Natural killer cell treated with Interleukin-12 subunit alpha and Interleukin-12 subunit beta and Interleukin-15 and Interleukin-18, amount 100 ng/mL, for 72 hours (primary cell): ENCODE measurements at regions not wholly inside any gene's neighbourhood (a gene's known extent, or its start where the extent isn't known, plus 50 kb on each side); places are given as distances from the start of the nearest gene placed in this dataset.

Source experiments
- ATAC-seq, 2 donors: fragments of 150-1000 bp; cut with Tn5 transposase in 1 of 2; sonication (Bioruptor Pico), chemical (Tn5 transposase) in 1 of 2; 2 replicates each; pipeline ENCODE4 v1.10.0; 2021
- DNase-seq: peaks from one replicate; pipeline ENCODE4 v3.0.0; 2022; ENCODE audit warnings: low spot score
- H3K27ac Mint-ChIP-seq, 2 donors: 1 replicate in 1 of 2; 2 replicates in 1 of 2; pipeline ENCODE4 v1.8.0; 2022; ENCODE audit warnings: mixed read lengths in 2 of 2, mild to moderate bottlenecking in 1 of 2, moderate library complexity in 1 of 2
- H3K27me3 Mint-ChIP-seq, 2 donors: 1 replicate in 1 of 2; 2 replicates in 1 of 2; pipeline ENCODE4 v1.8.0; 2022; ENCODE audit warnings: mixed read lengths in 2 of 2
- H3K36me3 Mint-ChIP-seq: one replicate; pipeline ENCODE4 v1.8.0; 2022; ENCODE audit warnings: mixed read lengths
- H3K4me1 Mint-ChIP-seq, 2 donors: 1 replicate in 1 of 2; 2 replicates in 1 of 2; pipeline ENCODE4 v1.8.0; 2022; ENCODE audit warnings: low read depth in 2 of 2, mixed read lengths in 2 of 2, mild to moderate bottlenecking in 1 of 2
- H3K4me3 Mint-ChIP-seq: one replicate; pipeline ENCODE4 v1.8.0; 2022; ENCODE audit warnings: mixed read lengths
- H3K9me3 Mint-ChIP-seq: 2 replicates; pipeline ENCODE4 v1.8.0; 2022; ENCODE audit warnings: mixed read lengths

DNA sequence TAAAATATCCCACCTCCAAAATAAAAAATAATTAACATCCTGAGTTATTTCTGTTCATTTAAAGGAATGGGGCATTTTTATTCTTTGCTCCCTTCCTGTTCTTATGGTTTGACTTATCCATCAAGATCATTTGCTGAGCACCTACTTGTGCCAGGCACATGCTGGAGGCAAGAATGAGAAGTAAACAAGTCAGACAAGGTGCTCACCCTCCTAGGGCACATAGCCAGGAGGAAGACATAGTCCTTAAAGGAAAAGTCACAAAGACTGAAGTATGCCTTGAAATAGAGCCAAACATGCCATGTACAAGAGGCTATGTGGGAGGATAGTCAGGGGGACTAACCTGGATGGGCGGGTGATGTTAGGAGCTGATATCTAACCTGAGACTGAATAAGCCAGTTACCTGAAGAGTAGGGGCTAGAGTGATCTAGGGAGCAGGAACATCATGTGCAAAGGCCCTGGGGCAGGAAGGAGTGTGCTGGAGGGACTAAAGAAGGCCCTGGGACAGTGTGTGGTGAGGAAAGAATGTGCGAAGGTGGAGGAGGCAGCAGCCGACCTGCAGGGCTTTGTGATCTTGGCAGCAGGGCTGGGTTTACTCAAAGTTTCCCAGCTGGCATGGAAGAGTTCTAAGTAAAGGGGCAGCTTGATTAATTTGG, 233.5 kb downstream of the MATN1 start:
- no peak overlapping the region for H3K4me3 Mint-ChIP-seq
- no peaks in the 10 kb centered on the region for H3K4me1 Mint-ChIP-seq
- no peak overlapping the region for H3K27ac Mint-ChIP-seq
- DNase-seq, result no peak
- H3K36me3 Mint-ChIP-seq, result peaks cover 6% of the 10 kb centered on the region
- no peak for ATAC-seq
- no peaks in the 10 kb centered on the region for H3K9me3 Mint-ChIP-seq
- peaks cover 2 to 7% of the 10 kb centered on the region in 2 donors for H3K27me3 Mint-ChIP-seq

DNA sequence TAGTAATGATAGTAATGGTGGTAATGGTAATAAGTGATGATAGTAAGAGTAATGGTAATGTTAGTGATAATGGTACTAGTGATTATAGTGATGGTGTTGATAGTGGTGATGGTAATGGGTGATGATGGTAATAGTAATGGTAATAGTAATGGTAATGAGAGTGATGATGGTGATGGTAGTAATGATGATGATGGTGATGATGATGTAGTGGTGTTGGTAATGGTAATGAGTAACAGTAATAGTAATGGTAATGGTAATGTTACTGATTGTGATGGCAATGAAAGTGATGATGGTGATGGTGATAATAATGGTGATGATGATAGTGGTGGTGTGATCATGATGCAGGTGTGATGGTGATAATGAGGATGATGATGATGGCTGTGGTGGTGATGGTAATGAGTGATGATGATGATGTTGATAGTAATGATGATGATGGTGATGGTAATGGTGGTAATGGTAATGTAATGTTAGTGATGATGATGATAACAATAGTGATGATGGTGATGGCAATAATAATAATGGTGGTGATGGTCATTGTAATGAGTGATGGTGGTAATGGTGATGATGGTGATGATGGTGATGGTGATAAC, 235.0 kb downstream of the MATN1 start:
- H3K4me1 Mint-ChIP-seq, result no peaks in the 10 kb centered on the region
- no peak overlapping the region for H3K27ac Mint-ChIP-seq
- no peaks in the 10 kb centered on the region for H3K36me3 Mint-ChIP-seq
- no peaks in the 10 kb centered on the region for H3K27me3 Mint-ChIP-seq
- no peak for ATAC-seq
- H3K9me3 Mint-ChIP-seq, result no peaks in the 10 kb centered on the region
- H3K4me3 Mint-ChIP-seq, result no peak overlapping the region
- DNase-seq, result no peak

- no peak overlapping the region for H3K4me3 Mint-ChIP-seq
- no peaks in the 10 kb centered on the region for H3K9me3 Mint-ChIP-seq
- no peaks in the 10 kb centered on the region for H3K4me1 Mint-ChIP-seq
- no peak overlapping the region for H3K27ac Mint-ChIP-seq
- H3K27me3 Mint-ChIP-seq, result peaks cover 0 to under 1% of the 10 kb centered on the region in 2 donors
- ATAC-seq (no peak), DNase-seq (no peak)
- H3K36me3 Mint-ChIP-seq, result peaks cover 1% of the 10 kb centered on the region
Observed at GRCh38 chr1:30487042-30487441, 236.3 kb downstream of the MATN1 start.

DNA sequence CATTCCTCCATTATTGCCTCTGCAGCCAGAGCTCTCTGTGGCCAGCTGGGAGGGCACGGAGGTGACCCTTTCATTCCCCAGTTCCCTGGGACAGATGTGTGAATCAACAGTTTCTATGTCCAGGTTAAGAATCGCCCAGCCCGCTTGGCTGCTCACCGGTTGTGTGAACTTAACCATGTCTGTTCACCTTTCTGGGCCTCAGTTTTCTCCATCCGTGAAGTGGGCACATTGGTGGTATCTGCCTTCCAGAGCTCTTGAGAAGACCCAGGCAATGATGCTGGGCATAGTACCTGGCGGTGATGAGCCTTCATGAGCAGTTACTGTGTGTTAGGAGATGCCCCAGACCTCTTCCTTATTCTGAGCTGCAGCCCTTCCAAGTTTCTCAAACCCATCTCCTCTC, 238.3 kb downstream of the MATN1 start:
- H3K4me3 Mint-ChIP-seq, result no peak overlapping the region

GRCh38 chr1:30484668-30485067, 238.7 kb downstream of the MATN1 start:
- H3K36me3 Mint-ChIP-seq, result peaks cover 14% of the 10 kb centered on the region
- peaks cover 0 to 4% of the 10 kb centered on the region in 2 donors for H3K27me3 Mint-ChIP-seq
- H3K4me1 Mint-ChIP-seq, result no peaks in the 10 kb centered on the region

More for the DNA sequence above, 238.3 kb downstream of the MATN1 start:
- H3K27me3 Mint-ChIP-seq, result peaks cover 0 to 4% of the 10 kb centered on the region in 2 donors
- DNase-seq, result no peak
- H3K9me3 Mint-ChIP-seq, result peaks cover 8% of the 10 kb centered on the region
- H3K36me3 Mint-ChIP-seq, result peaks cover 14% of the 10 kb centered on the region
- H3K4me1 Mint-ChIP-seq, result no peaks in the 10 kb centered on the region
- ATAC-seq, result no peak
- H3K27ac Mint-ChIP-seq, result no peak overlapping the region

DNA sequence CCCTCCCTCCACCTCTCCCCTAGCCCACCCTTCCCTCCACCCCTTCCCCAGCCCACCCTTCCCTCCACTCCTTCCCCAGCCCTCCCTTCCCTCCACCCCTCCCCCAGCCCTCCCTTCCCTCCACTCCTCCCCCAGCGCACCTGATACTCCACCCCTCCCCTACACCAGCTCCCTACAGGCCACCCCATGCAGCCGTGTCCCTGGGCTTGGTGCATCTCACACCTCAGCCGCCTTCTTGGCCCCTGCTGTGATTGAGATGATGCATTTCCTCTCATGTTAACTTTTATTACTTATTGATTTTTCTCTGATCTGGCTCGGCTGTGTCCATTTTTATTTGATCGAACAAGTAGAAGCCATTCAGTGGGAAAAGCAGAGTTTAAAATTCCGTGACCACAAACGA, 243.8 kb downstream of the MATN1 start:
- H3K36me3 Mint-ChIP-seq, result peaks cover 14% of the 10 kb centered on the region
- no peaks in the 10 kb centered on the region for H3K4me1 Mint-ChIP-seq
- H3K27ac Mint-ChIP-seq, result no peak overlapping the region
- peaks cover 4 to 7% of the 10 kb centered on the region in 2 donors for H3K27me3 Mint-ChIP-seq
- H3K4me3 Mint-ChIP-seq, result no peak overlapping the region
- no peak for ATAC-seq
- peaks cover 8% of the 10 kb centered on the region for H3K9me3 Mint-ChIP-seq
- no peak for DNase-seq

More at GRCh38 chr1:30484668-30485067, 238.7 kb downstream of the MATN1 start:
- no peak overlapping the region for H3K4me3 Mint-ChIP-seq
- ATAC-seq (no peak), DNase-seq (no peak)
- no peak overlapping the region for H3K27ac Mint-ChIP-seq
- peaks cover 8% of the 10 kb centered on the region for H3K9me3 Mint-ChIP-seq

- Mint-ChIP-seq H3K4me1 (no peaks in the 10 kb centered on the region), H3K27ac (no peak overlapping the region), H3K4me3 (no peak overlapping the region), H3K36me3 (peaks cover 14% of the 10 kb centered on the region), H3K27me3 (peaks cover 4 to 7% of the 10 kb centered on the region in 2 donors), H3K9me3 (peaks cover 8% of the 10 kb centered on the region)
- ATAC-seq (no peak), DNase-seq (no peak)
Observed at GRCh38 chr1:30478799-30479563, 244.4 kb downstream of the MATN1 start.

- ATAC-seq (no peak), DNase-seq (no peak)
- Mint-ChIP-seq H3K36me3 (peaks cover 14% of the 10 kb centered on the region), H3K4me3 (no peak overlapping the region), H3K4me1 (no peaks in the 10 kb centered on the region), H3K9me3 (peaks cover 8% of the 10 kb centered on the region), H3K27me3 (peaks cover 4 to 10% of the 10 kb centered on the region in 2 donors), H3K27ac (no peak overlapping the region)
Observed at GRCh38 chr1:30478283-30478682, 245.1 kb downstream of the MATN1 start.

- H3K27ac Mint-ChIP-seq, result no peak overlapping the region
- DNase-seq (no peak), ATAC-seq (no peak)
- H3K4me3 Mint-ChIP-seq, result no peak overlapping the region
- H3K36me3 Mint-ChIP-seq, result peaks cover 14% of the 10 kb centered on the region
- peaks cover 8% of the 10 kb centered on the region for H3K9me3 Mint-ChIP-seq
- peaks cover 4 to 15% of the 10 kb centered on the region in 2 donors for H3K27me3 Mint-ChIP-seq
- H3K4me1 Mint-ChIP-seq, result no peaks in the 10 kb centered on the region
Observed at GRCh38 chr1:30477588-30477987, 245.8 kb downstream of the MATN1 start.

GRCh38 chr1:30476911-30477459, 246.4 kb downstream of the MATN1 start:
- Mint-ChIP-seq H3K27me3 (peaks cover 3 to 15% of the 10 kb centered on the region in 2 donors), H3K4me1 (no peaks in the 10 kb centered on the region), H3K9me3 (peaks cover 8% of the 10 kb centered on the region), H3K36me3 (peaks cover 13% of the 10 kb centered on the region), H3K27ac (no peak overlapping the region), H3K4me3 (no peak overlapping the region)
- no peak for ATAC-seq
- DNase-seq, result no peak

DNA sequence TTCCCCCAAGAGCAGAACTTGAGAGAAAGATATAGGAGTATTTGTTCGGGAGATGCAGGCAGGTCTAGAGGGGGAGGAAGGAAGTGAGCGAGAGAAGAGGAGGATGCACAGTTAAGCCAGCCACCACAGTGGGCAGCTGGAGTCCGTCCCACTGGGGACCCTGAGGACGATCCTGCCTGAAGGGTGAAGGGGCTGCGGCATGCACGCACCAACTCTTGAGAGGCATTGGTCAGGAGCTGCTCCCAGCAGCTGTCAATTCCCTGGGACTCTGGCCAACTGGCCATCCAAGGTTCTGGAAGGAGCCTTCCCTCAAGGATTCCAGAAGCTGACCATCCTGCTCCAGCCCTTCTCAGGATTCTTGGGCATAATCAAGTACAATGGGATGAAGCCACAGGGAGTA, 246.9 kb downstream of the MATN1 start:
- ATAC-seq (no peak), DNase-seq (no peak)
- no peak overlapping the region for H3K4me3 Mint-ChIP-seq
- peaks cover 4% of the 10 kb centered on the region for H3K9me3 Mint-ChIP-seq
- no peaks in the 10 kb centered on the region for H3K4me1 Mint-ChIP-seq
- H3K27ac Mint-ChIP-seq, result no peak overlapping the region
- peaks cover 7% of the 10 kb centered on the region for H3K36me3 Mint-ChIP-seq
- peaks cover 0 to 15% of the 10 kb centered on the region in 2 donors for H3K27me3 Mint-ChIP-seq

DNA sequence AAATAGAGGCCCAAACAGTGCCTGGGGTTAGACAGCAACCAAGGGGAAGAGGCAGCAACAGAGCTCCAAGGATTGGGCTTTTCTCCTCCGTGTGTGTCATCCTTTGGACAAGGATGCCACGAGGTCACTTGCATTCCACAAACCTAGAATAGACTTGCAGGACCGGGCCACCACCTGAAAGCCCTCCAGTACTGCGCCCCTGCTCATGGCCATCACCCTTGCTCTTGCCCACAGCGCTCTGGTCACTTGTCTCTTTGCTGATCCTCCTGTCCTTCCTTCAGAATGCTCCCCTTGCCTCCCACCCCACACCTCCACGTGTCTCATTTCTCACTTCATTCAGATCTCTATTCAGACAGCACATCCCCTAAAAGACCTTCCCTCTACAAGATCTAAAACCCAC, 247.4 kb downstream of the MATN1 start:
- Mint-ChIP-seq H3K4me3 (no peak overlapping the region), H3K27ac (no peak overlapping the region), H3K27me3 (peaks cover 3 to 15% of the 10 kb centered on the region in 2 donors), H3K9me3 (peaks cover 4% of the 10 kb centered on the region), H3K36me3 (peaks cover 6% of the 10 kb centered on the region), H3K4me1 (no peaks in the 10 kb centered on the region)
- no peak for DNase-seq
- no peak for ATAC-seq

DNA sequence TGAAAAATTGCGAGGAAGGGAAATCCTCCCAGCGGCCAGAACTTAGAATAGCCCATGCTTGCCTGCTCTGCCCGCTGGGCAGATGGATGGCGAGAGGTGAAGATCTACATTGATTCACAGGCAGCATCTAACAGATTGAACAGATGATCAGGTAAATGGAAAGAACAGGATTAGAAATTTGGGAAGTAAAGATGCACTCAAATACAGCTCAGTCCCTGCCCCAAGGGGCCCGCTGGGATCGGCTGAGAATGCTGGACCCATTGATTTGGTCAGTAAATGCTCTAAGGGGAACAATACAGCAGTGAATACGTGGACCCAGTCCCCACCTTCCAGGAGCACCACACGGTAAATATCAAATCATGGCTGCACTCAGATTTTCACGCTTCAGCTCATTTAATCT, 248.2 kb downstream of the MATN1 start:
- Mint-ChIP-seq H3K4me1 (no peaks in the 10 kb centered on the region), H3K27me3 (peaks cover 3 to 15% of the 10 kb centered on the region in 2 donors), H3K9me3 (no peaks in the 10 kb centered on the region), H3K36me3 (no peaks in the 10 kb centered on the region), H3K27ac (no peak overlapping the region), H3K4me3 (no peak overlapping the region)
- no peak for DNase-seq
- no peak for ATAC-seq

DNA sequence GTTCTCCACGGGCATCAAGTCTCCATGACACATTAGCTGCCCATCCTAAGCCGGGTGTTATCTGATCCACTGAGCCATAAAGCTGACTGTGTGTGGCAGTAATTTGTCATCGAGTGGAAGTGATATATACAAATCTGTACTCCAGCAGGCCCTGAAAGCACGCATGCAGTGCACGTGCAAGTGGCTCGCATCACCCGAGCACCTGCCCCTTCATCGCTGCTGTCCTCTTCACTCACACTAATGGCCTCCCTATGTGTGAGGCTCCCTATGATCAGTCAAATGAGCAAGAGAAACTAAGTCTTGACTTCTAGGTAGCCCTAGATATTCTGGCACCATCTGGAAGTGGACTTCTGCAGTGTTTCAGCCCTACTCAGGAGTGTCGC, 248.6 kb downstream of the MATN1 start:
- Mint-ChIP-seq H3K27me3 (peaks cover 3 to 15% of the 10 kb centered on the region in 2 donors), H3K4me3 (no peak overlapping the region), H3K27ac (no peak overlapping the region), H3K9me3 (no peaks in the 10 kb centered on the region), H3K36me3 (no peaks in the 10 kb centered on the region), H3K4me1 (no peaks in the 10 kb centered on the region)
- DNase-seq, result no peak
- ATAC-seq, result no peak
